Activated T-helper 2 cell treated with anti-CD3 and anti-CD28 coated beads, Interferon-gamma antibody, Interleukin-2, Interleukin-4, amounts not matched to agents 10 μg/mL and 5 μg/mL and 100 μg/mL, durations not matched to agents 14 hours and 24 hours and 36 hours (primary cell): ENCODE measurements at regions not wholly inside any gene's neighbourhood (a gene's known extent, or its start where the extent isn't known, plus 50 kb on each side); places are given as distances from the start of the nearest gene placed in this dataset.

Source experiments
- DNase-seq: peaks from one replicate; pipeline ENCODE4 v3.0.0; 2021; ENCODE audit warnings: low spot score
- H3K27ac Mint-ChIP-seq: one replicate; pipeline ENCODE4 v1.8.0; 2021; ENCODE audit warnings: mixed read lengths
- H3K27me3 Mint-ChIP-seq: one replicate; pipeline ENCODE4 v1.8.0; 2021; ENCODE audit warnings: low read depth, mixed read lengths
- H3K36me3 Mint-ChIP-seq: one replicate; pipeline ENCODE4 v1.8.0; 2021; ENCODE audit warnings: low read depth, mixed read lengths
- H3K4me1 Mint-ChIP-seq: one replicate; pipeline ENCODE4 v1.8.0; 2021; ENCODE audit warnings: low read depth, mixed read lengths
- H3K4me3 Mint-ChIP-seq: one replicate; pipeline ENCODE4 v1.8.0; 2021; ENCODE audit warnings: low read depth, mild to moderate bottlenecking, moderate library complexity, mixed read lengths
- H3K9me3 Mint-ChIP-seq: one replicate; pipeline ENCODE4 v1.8.0; 2021; ENCODE audit warnings: mixed read lengths
- intact Hi-C: fragments of 100-400 bp; cut with micrococcal nuclease; formaldehyde crosslinking; loops from one replicate; pipeline ENCODE4 v1.15.1; 2023

DNA sequence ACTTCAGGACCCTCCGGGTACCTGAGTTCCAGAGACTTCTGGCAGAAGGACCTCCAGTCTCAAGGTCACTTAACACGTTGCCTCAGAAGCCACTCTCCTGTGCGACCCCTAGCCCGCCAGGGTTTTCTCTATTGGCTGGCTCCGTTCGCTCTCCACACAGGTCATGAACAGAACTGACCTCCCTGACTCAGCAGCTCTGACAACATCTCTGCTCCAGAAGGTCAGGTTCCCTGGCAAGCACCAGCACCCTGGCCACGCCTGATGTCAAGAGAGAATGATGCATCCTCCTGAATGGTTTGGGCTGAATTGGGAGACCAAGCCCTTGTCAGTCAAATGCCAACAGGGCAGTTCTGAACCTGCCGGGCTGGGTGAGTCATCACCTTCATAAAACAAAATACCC lies 84.3 kb upstream of the TMEM45B start:
- no peak for DNase-seq
- Mint-ChIP-seq H3K4me3 (no peak overlapping the region), H3K36me3 (no peaks in the 10 kb centered on the region), H3K27me3 (no peaks in the 10 kb centered on the region), H3K9me3 (no peaks in the 10 kb centered on the region), H3K4me1 (no peaks in the 10 kb centered on the region), H3K27ac (no peak overlapping the region)
- intact Hi-C loops: no loop called here

DNA sequence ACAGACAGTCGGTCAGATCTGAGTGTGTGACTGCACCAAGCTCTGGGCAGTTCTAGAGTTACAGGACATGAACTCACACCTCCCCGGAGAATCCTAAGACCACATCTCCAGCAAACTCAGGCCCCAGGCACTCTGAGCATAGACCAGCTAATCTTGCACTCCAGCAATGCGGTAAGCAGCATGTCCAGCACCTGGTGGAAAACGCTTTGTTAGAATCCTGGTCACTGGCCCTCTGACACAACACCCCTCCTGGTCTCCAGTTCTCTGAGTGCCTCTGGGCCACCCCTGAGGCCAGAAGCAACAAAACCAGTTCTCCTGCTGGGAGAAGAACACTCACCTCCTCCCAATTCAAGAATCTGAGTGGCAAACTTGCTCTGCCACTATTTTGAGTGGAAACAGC lies 82.7 kb upstream of the TMEM45B start:
- no peaks in the 10 kb centered on the region for H3K27me3 Mint-ChIP-seq
- intact Hi-C loops: no loop called here
- no peaks in the 10 kb centered on the region for H3K9me3 Mint-ChIP-seq
- no peaks in the 10 kb centered on the region for H3K4me1 Mint-ChIP-seq
- DNase-seq: no peak
- H3K27ac Mint-ChIP-seq: no peak overlapping the region
- no peaks in the 10 kb centered on the region for H3K36me3 Mint-ChIP-seq
- no peak overlapping the region for H3K4me3 Mint-ChIP-seq

DNA sequence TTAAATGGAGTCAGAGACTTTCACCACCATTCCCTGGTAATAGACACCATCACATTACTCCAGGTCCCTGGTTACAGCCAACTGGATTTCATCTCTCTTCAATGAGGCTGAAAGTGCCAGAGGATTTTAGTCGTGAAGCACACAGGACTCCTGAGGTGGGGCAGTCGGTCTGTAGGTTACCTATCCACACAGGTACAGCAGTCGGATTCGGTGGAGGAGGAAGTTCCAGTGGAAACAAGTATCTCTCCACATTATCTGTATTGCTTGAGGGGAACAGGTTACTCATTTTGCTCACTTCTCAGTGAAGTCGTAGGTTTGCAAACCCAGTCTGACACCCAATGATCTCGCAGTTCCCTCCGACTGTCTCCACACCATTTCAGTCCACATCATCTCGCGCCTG lies 82.3 kb upstream of the TMEM45B start:
- intact Hi-C loops: no loop called here
- H3K36me3 Mint-ChIP-seq: no peaks in the 10 kb centered on the region
- no peaks in the 10 kb centered on the region for H3K9me3 Mint-ChIP-seq
- no peak for DNase-seq
- no peaks in the 10 kb centered on the region for H3K27me3 Mint-ChIP-seq
- H3K4me3 Mint-ChIP-seq: no peak overlapping the region
- H3K4me1 Mint-ChIP-seq: no peaks in the 10 kb centered on the region
- H3K27ac Mint-ChIP-seq: no peak overlapping the region

DNA sequence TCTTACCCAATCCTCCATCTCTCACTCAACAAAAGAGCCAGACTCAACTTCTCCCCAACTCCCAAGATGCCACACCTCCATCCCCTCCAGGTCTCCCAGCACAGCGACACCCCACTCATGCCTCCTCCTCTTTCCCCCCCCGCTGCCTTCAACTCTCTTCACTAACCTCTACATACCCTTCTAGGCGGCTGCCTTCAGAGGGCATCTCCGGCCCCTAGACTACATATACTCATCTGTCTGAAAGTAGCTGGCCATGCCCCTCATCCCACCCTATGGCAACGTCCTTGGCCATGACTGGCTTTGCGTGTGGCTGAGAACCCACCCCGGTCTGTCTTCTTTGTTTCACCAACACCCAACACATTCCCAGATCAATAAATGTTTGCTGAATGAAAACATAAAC lies 81.7 kb upstream of the TMEM45B start:
- Mint-ChIP-seq H3K4me3 (no peak overlapping the region), H3K36me3 (no peaks in the 10 kb centered on the region), H3K9me3 (no peaks in the 10 kb centered on the region), H3K27me3 (no peaks in the 10 kb centered on the region), H3K4me1 (no peaks in the 10 kb centered on the region), H3K27ac (no peak overlapping the region)
- intact Hi-C loops: no loop called here
- no peak for DNase-seq

DNA sequence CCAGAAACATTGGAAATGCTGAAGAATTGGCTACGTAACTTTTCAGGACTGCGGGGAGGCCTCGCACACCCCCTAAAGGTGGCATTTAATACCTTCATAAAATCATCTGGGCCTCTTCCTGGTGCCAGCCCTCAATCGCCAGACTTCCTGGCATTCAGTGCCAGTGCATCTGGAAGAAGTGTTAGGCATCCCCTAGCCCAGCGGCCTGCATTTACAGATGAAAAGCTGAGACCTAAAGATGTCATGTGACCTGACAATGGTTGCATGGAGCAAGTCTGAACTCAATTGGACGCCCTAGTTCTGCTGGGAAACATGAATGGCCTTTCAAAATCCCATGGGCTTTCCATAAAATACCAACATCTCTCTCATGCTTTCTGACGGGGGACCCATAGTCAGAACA lies 81.0 kb upstream of the TMEM45B start:
- intact Hi-C loops: no loop called here
- no peak overlapping the region for H3K27ac Mint-ChIP-seq
- no peak for DNase-seq
- H3K9me3 Mint-ChIP-seq: no peaks in the 10 kb centered on the region
- no peak overlapping the region for H3K4me3 Mint-ChIP-seq
- H3K36me3 Mint-ChIP-seq: no peaks in the 10 kb centered on the region
- H3K4me1 Mint-ChIP-seq: no peaks in the 10 kb centered on the region
- no peaks in the 10 kb centered on the region for H3K27me3 Mint-ChIP-seq

DNA sequence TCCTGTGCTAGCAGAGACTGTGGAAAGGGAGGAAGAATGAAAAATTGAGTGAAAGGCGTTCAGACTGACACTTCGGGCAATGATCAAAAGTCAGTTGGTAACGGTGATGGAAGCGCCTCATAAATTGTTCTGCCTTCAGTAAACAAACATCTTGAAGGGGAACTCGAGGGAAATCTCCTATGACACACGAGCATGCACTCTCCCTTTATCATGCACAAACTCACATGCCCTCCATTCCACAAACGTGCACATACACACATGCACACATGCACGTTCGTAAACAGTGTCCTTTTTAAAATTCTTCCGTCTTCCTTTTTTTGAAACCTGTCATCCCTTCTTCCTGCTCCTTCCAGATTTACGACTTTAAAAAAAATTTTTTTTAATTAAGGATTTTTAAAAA lies 77.8 kb upstream of the TMEM45B start:
- no peak overlapping the region for H3K27ac Mint-ChIP-seq
- intact Hi-C loops: no loop called here
- H3K4me1 Mint-ChIP-seq: no peaks in the 10 kb centered on the region
- H3K27me3 Mint-ChIP-seq: peaks cover 3% of the 10 kb centered on the region
- H3K9me3 Mint-ChIP-seq: no peaks in the 10 kb centered on the region
- H3K4me3 Mint-ChIP-seq: no peak overlapping the region
- DNase-seq: no peak
- H3K36me3 Mint-ChIP-seq: no peaks in the 10 kb centered on the region

DNA sequence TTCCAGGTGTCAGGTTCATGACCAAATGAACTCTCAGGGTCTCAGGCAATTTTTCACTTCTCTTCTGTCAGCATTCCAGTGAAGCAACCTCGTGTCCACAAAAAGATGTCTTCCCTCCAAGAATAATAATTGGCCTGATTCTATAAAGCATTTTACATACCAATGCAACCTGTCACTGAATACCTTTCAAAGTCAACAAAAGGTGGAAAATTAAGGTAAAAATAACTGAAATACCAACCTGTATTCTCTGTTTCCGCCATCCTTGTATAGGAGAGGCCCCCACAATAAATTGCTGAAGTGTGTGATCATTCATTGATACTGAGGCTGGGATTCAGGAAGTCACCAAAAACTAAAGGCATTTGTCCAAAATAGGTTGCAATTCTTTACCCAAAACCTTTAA lies 77.4 kb upstream of the TMEM45B start:
- DNase-seq: no peak
- intact Hi-C loops: no loop called here
- H3K9me3 Mint-ChIP-seq: no peaks in the 10 kb centered on the region
- H3K36me3 Mint-ChIP-seq: no peaks in the 10 kb centered on the region
- no peak overlapping the region for H3K4me3 Mint-ChIP-seq
- no peaks in the 10 kb centered on the region for H3K4me1 Mint-ChIP-seq
- peaks cover 3% of the 10 kb centered on the region for H3K27me3 Mint-ChIP-seq
- H3K27ac Mint-ChIP-seq: no peak overlapping the region

DNA sequence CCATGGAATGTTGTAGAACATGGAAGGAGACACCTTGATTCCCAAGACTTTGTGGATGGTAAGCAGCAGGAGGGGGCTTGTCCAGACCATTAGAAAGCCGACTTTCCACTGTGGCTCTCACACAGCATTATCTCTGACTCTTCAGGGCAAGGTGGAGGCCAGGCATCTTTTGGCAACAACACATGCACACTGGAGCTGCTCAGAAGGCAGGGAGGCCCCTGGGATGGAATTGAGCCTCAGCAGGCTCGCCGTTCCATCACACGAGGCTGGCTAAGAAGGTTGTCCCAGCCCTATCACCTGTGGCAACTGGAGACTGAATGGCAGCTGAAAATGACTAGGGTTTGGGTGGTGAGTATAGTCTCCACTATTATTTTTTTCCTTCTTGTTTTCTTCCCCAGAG lies 76.3 kb upstream of the TMEM45B start:
- H3K4me3 Mint-ChIP-seq: no peak overlapping the region
- H3K9me3 Mint-ChIP-seq: no peaks in the 10 kb centered on the region
- no peak for DNase-seq
- H3K27me3 Mint-ChIP-seq: peaks cover 3% of the 10 kb centered on the region
- no peak overlapping the region for H3K27ac Mint-ChIP-seq
- intact Hi-C loops: no loop called here
- H3K4me1 Mint-ChIP-seq: no peaks in the 10 kb centered on the region
- H3K36me3 Mint-ChIP-seq: no peaks in the 10 kb centered on the region

DNA sequence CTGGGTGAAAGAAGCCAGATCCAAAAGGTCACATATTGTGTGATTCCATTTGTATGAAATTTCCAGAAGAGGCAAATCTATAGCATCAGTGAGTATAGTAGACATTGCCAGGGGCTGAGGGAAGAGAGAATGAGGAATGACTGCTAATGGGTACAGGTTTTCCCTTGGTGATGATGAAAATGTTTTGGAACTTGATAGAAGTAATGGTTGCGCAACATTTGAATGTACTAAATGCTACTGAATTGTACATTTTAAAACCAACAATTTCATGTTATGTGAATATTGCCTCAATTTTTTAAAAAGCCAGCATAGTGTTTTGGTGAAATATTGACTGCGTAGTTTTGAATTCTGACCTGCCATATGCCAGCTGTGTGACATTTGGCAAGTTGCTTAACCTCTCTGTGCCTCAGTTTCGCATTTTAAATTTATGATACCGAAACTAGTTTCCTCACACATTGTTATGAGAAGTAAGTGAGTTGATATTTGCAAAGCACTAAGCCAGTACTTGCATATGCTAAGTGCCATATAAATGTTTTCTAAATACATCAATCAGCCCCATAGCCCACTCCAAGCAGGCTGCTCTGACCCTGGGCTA lies 75.4 kb upstream of the TMEM45B start:
- intact Hi-C loops: no loop called here
- Mint-ChIP-seq H3K36me3 (no peaks in the 10 kb centered on the region), H3K27ac (no peak overlapping the region), H3K27me3 (peaks cover 3% of the 10 kb centered on the region), H3K4me1 (no peaks in the 10 kb centered on the region), H3K4me3 (no peak overlapping the region), H3K9me3 (no peaks in the 10 kb centered on the region)
- DNase-seq: no peak

DNA sequence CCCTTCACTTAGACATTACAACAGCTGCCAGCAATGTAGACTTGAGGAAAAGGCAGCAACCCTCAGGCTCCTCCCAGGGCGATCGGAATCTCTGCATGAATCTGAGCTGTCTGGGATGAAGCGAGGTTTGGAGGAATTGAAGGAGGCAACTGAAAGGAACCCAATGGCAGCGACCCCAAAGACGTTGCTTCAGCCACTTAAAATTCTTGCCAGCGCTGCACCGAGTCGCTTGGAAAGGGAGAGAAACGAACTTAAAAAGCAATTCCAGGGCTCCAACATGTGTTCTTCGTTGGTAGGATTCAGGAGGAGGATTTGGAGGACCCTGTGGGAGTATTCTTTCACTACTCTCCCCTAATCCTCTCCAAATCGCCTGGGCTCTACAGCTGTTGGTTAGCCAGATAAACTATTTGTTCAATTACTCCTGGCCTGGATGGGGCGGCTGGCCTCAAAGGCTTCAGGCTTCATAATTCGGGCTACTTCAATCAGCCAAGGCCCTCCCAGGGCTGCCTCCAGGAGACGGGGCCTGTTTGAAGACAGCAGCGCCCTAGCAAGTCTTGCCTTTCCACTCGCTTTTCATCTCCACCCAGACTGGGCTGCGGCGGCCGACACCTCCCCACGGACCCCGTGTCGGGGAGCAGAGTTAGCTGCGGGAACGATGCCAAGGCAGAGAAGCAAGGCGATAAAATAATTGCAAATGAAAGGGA lies 72.4 kb upstream of the TMEM45B start:
- H3K4me1 Mint-ChIP-seq: no peaks in the 10 kb centered on the region
- H3K36me3 Mint-ChIP-seq: no peaks in the 10 kb centered on the region
- intact Hi-C loops: no loop called here
- no peak overlapping the region for H3K4me3 Mint-ChIP-seq
- no peak for DNase-seq
- peaks cover 3% of the 10 kb centered on the region for H3K27me3 Mint-ChIP-seq
- no peak overlapping the region for H3K27ac Mint-ChIP-seq
- no peaks in the 10 kb centered on the region for H3K9me3 Mint-ChIP-seq

DNA sequence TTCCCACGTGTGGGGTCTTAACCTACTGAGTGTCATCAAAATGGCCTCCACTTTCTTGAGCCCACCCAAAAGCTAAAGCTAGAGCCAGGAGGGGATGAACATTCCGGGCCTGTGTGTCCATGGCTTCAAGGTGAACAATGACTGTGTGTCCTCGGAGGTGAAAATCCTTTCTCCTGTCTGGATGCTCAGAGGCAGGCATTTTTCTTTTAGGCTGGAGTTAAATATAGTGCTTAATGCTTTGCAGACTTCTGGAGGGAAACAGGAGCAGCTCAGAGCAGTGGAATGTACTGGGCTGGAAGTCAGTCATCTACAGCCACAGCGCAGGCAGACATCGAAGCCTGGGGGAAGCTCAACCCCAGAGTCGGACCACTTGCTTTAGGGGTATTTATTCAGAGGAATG lies 68.6 kb upstream of the TMEM45B start:
- H3K4me1 Mint-ChIP-seq: no peaks in the 10 kb centered on the region
- no peak for DNase-seq
- no peaks in the 10 kb centered on the region for H3K36me3 Mint-ChIP-seq
- no peak overlapping the region for H3K27ac Mint-ChIP-seq
- no peak overlapping the region for H3K4me3 Mint-ChIP-seq
- H3K9me3 Mint-ChIP-seq: no peaks in the 10 kb centered on the region
- peaks cover 15% of the 10 kb centered on the region for H3K27me3 Mint-ChIP-seq
- intact Hi-C loops: no loop called here

DNA sequence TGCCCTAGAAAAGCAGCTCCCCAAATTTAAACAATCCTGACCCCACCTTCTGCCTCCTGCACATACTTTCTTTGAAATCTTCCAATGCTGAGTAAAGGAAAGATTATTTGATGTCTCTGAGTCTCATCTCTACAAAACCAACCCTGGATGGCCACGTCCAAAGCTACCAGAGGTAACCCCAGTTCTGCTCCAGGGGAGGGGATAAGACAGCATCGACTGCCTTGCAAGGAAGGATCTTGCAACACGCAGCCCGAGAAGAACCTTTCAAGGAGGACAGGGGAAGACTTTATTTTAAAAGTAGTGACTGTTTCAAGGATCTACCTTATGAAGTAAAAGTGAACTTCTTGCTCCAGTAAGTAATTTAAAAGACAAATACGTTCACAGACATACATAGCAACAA lies 66.5 kb upstream of the TMEM45B start:
- DNase-seq: no peak
- Mint-ChIP-seq H3K36me3 (no peaks in the 10 kb centered on the region), H3K4me1 (no peaks in the 10 kb centered on the region), H3K27ac (no peak overlapping the region), H3K4me3 (no peak overlapping the region), H3K27me3 (peaks cover 18% of the 10 kb centered on the region), H3K9me3 (no peaks in the 10 kb centered on the region)
- intact Hi-C loops: no loop called here

DNA sequence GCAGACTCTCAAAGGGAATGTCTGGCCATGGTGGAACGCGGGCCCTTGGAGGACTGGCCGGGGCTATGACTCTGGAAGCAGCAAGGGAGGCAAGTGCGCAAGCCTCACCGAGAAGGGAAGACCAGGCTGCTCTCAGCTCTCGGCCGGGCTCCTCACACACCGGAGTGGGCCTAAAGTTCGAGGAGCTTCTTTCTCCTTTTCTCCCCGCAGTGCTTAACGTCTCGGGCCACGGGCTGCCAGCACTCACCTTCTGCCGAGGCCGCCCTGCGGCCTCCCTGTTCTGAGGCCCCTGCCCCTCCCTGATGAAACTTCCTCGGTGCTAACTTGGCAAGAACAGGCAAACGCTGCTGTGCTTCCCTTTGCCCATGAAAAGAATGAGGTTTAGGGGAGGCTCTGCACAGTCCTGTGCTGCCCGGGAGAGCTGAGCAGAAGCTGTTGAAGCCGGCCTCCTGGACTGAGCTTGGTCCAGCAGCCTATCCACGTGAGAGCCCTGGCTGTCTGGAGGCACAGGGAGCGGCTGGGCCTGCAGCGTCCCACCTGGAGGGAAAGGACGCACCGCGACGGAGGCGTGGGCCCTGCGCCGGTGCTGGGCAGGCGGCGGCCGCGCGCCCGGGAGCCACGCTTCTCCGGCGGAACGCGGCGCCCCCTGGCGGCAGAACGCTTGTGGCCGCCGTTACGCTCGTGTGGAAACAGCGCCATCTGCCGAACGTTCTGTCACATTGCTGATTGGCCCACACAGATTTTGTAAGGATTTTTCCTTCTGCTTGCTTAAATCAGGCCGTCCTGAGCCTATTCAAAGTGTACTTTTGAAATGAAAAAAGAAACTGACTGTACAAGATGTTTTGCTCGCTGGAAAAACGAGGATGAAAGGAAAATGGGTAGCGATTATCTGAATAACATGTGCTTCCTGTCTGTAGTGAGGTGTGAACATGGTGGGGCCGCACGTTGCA lies 65.0 kb upstream of the TMEM45B start:
- no peaks in the 10 kb centered on the region for H3K4me1 Mint-ChIP-seq
- peak; percentile 72 for DNase-seq
- no peaks in the 10 kb centered on the region for H3K36me3 Mint-ChIP-seq
- peaks cover 18% of the 10 kb centered on the region for H3K27me3 Mint-ChIP-seq
- intact Hi-C loops: loop anchor here (1.0 to 10.0 kb wide), 4 partner anchors 374 to 866 kb away; no protein-coding TSS in a partner anchor
- H3K27ac Mint-ChIP-seq: no peak overlapping the region
- no peaks in the 10 kb centered on the region for H3K9me3 Mint-ChIP-seq
- H3K4me3 Mint-ChIP-seq: no peak overlapping the region
